GM13977 (cell line): ENCODE measurements at regions not wholly inside any gene's neighbourhood (a gene's known extent, or its start where the extent isn't known, plus 50 kb on each side); places are given as distances from the start of the nearest gene placed in this dataset.

ENCODE experiments used
- DNase-seq: peaks from one replicate; pipeline ENCODE4 v3.0.0; 2012; ENCODE audit warnings: low spot score
- in situ Hi-C: fragments of 300-500 bp; cut with MboI; formaldehyde crosslinking; loops from one replicate; pipeline ENCODE4 v1.12.0; 2022; ENCODE audit warnings: low sequenced_read_pairs, low pct_unique_long_range_greater_than_20kb, mixed read lengths, inconsistent platforms; ENCODE audit not compliant: unreplicated experiment
- TF ChIP-seq, protein P1 (sequence below): IDR thresholded peaks from 2 replicates; pipeline ENCODE4 v1.5.1; 2012; ENCODE audit warnings: mild to moderate bottlenecking, control low read depth; ENCODE audit not compliant: insufficient read depth; ENCODE audit errors: extremely low read depth, missing control alignments

DNA sequence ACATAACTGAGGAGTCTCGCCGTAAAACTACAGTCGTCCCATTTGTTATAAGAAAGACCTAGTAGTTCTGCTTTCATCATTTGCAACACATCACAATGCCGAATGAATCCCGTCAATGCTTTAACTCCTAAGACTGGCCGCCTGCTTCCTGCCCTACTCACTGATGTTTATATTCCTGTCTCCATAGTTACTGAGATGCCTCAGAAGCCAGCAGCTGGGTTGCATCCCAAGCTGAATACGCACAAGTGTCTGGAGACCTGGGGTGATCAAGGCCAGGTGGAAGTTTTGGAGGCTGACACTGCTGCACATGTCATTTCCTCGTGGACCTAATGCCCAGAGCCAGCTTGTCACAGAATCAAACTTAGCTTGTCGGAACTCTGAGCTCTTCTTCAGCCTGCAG, 95.2 kb upstream of the UBE2E1 start:
- in situ Hi-C loops: no loop called here
- no peak for DNase-seq
- TF ChIP-seq, protein P1, sequence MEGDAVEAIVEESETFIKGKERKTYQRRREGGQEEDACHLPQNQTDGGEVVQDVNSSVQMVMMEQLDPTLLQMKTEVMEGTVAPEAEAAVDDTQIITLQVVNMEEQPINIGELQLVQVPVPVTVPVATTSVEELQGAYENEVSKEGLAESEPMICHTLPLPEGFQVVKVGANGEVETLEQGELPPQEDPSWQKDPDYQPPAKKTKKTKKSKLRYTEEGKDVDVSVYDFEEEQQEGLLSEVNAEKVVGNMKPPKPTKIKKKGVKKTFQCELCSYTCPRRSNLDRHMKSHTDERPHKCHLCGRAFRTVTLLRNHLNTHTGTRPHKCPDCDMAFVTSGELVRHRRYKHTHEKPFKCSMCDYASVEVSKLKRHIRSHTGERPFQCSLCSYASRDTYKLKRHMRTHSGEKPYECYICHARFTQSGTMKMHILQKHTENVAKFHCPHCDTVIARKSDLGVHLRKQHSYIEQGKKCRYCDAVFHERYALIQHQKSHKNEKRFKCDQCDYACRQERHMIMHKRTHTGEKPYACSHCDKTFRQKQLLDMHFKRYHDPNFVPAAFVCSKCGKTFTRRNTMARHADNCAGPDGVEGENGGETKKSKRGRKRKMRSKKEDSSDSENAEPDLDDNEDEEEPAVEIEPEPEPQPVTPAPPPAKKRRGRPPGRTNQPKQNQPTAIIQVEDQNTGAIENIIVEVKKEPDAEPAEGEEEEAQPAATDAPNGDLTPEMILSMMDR: no peak

DNA sequence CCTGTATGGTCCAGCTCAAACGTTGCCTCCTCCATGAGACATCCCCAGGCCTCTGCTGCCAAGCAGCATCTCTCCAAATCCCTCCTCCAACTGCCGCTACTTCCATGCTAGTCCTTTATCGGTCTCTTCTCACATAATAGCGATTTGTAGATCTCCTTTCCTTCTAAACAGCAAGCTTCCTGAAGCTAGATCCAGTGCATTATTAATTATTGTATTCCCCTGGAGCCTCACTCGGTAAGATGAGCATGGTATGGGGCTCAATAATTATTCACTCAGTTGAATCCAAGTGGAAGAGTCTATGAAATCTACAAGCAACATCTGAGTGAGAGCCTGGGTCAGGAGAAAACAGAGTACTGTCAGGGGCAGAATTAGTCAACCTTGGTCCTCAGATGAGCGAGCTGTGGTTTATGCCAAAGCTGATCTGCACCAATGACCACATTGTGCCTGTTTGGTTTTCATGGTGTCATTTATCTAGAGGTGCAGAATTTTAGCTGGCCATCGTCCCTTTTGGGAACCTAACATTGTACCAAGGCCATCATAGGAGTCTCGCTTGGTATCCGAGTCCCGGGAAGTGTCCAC, 93.8 kb upstream of the UBE2E1 start:
- in situ Hi-C loops: no loop called here
- TF ChIP-seq, protein P1: no peak
- no peak for DNase-seq

DNA sequence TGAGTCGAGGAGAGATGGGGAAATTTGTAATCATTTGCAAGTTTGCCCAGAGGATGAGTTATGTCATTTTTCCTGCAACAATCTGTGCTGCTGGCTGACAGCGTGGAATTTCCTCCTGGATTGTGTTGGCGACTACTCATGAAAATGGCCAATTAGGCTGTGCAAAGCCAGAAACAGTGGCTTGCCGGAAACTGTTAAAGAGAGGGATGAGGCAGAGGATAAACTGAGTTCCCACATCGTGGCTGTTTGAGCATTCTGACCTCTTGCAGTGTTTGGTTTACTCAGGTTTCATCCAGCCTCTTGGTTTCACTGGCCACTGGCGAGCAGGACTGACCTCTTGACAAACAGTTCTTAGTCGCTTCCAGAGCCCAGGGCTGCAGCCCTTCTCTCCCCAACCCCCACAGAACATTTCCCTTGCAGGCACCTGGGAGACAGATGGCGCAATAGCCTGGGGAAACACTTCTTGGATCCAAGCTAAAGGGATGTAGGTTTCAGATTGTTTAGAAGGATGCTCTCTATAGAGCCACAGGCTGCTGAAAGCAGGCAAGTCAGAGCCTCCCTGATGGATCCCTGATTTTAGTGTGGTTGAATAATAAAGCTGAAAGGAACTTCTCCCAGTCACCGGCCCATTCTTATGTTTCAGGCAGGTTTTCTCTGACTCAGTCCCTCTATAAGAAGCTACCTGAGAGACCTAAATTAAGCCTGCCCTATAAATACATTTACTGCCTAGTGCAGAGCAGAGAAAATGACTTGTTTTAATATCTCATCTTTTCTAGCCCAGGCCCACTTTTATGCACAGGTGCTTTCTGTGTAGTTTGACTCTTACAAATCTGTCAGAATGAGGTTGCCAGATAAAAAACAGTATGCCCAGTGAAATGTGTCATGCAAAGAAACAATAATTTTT, 92.8 kb upstream of the UBE2E1 start:
- TF ChIP-seq, protein P1: no peak
- DNase-seq: no peak
- in situ Hi-C loops: no loop called here

DNA sequence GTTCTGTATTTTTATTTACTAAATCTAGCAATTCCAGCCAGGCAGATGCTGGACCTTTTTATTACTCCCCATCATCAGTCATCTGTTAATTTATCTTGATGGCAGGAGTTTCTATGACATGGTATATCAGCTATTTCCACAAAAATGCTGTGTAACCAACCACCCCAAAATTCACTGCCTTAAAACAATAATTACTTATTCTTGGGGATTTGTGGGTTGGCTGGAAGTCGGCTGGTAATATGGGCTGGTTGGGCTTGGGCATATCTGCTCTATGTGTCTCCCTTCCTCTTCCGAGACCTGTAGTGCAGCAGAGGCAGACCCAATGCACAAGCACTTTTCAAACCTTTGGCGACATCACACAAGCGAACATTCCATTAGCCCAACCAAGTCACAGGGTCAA, 92.1 kb upstream of the UBE2E1 start:
- in situ Hi-C loops: no loop called here
- TF ChIP-seq, protein P1: no peak
- no peak for DNase-seq

DNA sequence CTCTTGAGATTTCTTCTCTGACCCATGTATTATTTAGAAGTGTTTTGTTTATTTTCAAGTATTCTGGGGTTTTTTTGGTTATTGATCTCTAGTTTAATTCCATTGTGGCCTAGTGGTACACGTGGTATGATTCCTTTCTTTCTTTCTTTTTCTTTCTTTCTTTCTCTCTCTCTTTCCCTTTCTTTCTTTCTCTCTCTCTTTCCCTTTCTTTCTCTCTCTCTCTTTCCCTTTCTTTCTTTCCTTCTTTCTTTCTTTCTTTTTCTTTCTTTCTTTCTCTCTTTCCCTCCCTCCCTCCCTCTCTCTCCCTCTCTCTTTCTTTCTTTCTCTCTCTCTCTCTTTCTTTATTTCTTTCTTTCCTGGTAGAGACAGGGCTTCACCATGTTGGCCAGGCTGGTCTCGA, 85.7 kb upstream of the UBE2E1 start:
- DNase-seq: no peak
- TF ChIP-seq, protein P1: no peak
- in situ Hi-C loops: no loop called here

DNA sequence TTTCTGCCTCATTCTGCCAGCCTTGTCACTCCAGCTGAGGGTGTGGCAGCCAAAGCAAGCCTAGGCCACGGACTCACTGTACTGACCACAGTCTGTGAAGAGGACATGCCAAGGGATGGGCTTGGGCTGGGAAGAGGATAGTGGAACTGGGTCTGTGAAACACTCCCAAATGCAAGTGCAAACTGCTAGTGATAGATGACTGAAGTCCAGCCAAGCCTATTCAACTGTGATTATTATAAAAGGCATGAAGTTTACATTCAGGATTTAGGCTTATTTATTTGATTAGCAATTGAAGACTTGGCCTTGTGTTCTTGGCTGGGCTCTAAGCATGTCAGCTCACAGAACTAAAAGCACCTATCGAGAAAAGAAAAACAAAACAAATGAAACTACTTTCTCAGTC, 84.9 kb upstream of the UBE2E1 start:
- TF ChIP-seq, protein P1: no peak
- no peak for DNase-seq
- in situ Hi-C loops: no loop called here
